A549 (cell line): ENCODE measurements at regions not wholly inside any gene's neighbourhood (a gene's known extent, or its start where the extent isn't known, plus 50 kb on each side); places are given as distances from the start of the nearest gene placed in this dataset.

Experiments
- ATAC-seq, 2 experiments: fragments of 200-7000 bp in 1 of 2; fragments of >200 bp in 1 of 2; cut with Nextera tagmentation in 1 of 2; cut with Tn5 transposase in 1 of 2; 3 replicates each; pipeline versions ENCODE4 v1.8.0 to v1.9.1; 2018 to 2020; ENCODE audit warnings: mild to moderate bottlenecking in 1 of 2, moderate library complexity in 1 of 2
- CTCF ChIA-PET: fragments of 300-600 bp; sonication (Branson Sonifier 250); formaldehyde crosslinking; extraction: SDS; loops from one replicate; lab custom pipeline; 2021; ENCODE audit warnings: antibody characterized with exemption, inconsistent platforms; lab: Yijun Ruan, JAX
- POLR2A ChIA-PET: fragments of 350-600 bp; formaldehyde crosslinking; extraction: SDS; loops from one replicate; lab custom pipeline; 2021; ENCODE audit warnings: antibody characterized with exemption, inconsistent platforms; lab: Yijun Ruan, JAX
- DNase-seq, 2 experiments: peaks; one replicate each; pipeline versions ENCODE4 v3.0.0 to v3.0.0-alpha.2; 2011 to 2016; ENCODE audit warnings: low read depth in 1 of 2, low spot score in 1 of 2
- FAIRE-seq: peaks from 2 replicates; lab custom pipeline; 2011; peaks lifted over from hg19 to GRCh38; lab: Jason Lieb, UNC
- H3K27ac ChIP-seq, 2 experiments: fragments of >200 bp; sonication (Bioruptor Twin); formaldehyde crosslinking; 3 replicates each; pipeline ENCODE4 v1.5.1; 2016 to 2017
- H3K4me1 ChIP-seq: fragments of >200 bp; sonication (Bioruptor Twin); formaldehyde crosslinking; 3 replicates; pipeline ENCODE4 v1.6.1; 2016
- H3K4me2 ChIP-seq: fragments of >200 bp; sonication (Bioruptor Twin); formaldehyde crosslinking; 3 replicates; pipeline ENCODE4 v1.6.1; 2016
- H3K4me3 ChIP-seq: fragments of >200 bp; sonication (Bioruptor Twin); formaldehyde crosslinking; 3 replicates; pipeline ENCODE4 v1.5.1; 2016
- H3K9me3 ChIP-seq: fragments of >200 bp; sonication (Bioruptor Twin); formaldehyde crosslinking; 3 replicates; pipeline ENCODE4 v1.6.1; 2016
- CHD4 ChIP-seq: fragments of 200-600 bp; sonication (generic); IDR thresholded peaks from 2 replicates; pipeline ENCODE4 v1.6.1; 2016; ENCODE audit warnings: antibody characterized with exemption, mild to moderate bottlenecking, borderline replicate concordance
- EP300 ChIP-seq, 2 experiments: fragments of >200 bp; sonication (Bioruptor Twin); formaldehyde crosslinking; IDR thresholded peaks; 2 replicates in 1 of 2; 3 replicates in 1 of 2; pipeline ENCODE4 v1.6.1; 2016 to 2017
- HEYL ChIP-seq: fragments of 250-450 bp; sonication (Bioruptor Pico); IDR thresholded peaks from 2 replicates; pipeline ENCODE4 v1.8.0; 2021; ENCODE audit warnings: mild to moderate bottlenecking, moderate library complexity
- KDM1A ChIP-seq: fragments of 200-600 bp; sonication (generic); IDR thresholded peaks from 2 replicates; pipeline ENCODE4 v1.6.1; 2016; ENCODE audit warnings: low read depth, mild to moderate bottlenecking
- KDM5A ChIP-seq: fragments of 200-600 bp; sonication (generic); IDR thresholded peaks from 2 replicates; pipeline ENCODE4 v1.6.1; 2016; ENCODE audit warnings: antibody characterized with exemption, mild to moderate bottlenecking
- MAFK ChIP-seq: fragments of 450-650 bp; IDR thresholded peaks from 2 replicates; pipeline ENCODE4 v1.6.1; 2014; ENCODE audit not compliant: partially characterized antibody
- MAZ ChIP-seq: fragments of 150-350 bp; IDR thresholded peaks from 2 replicates; pipeline ENCODE4 v1.6.1; 2014; ENCODE audit warnings: antibody characterized with exemption, low read depth, low read length, borderline replicate concordance
- MYC ChIP-seq: IDR thresholded peaks from 2 replicates; pipeline ENCODE4 v1.6.1; 2012; ENCODE audit warnings: mild to moderate bottlenecking, inconsistent platforms, low read length, improper control_type of control experiment, borderline replicate concordance
- POLR2AphosphoS2 ChIP-seq: conservative IDR thresholded peaks from 2 replicates; pipeline ENCODE4 v1.6.1; 2012; ENCODE audit warnings: low read length, improper control_type of control experiment, inconsistent platforms
- RAD21 ChIP-seq, 2 experiments: fragments of >200 bp in 1 of 2; sonication (Bioruptor Twin) in 1 of 2; formaldehyde crosslinking in 1 of 2; IDR thresholded peaks in 1 of 2; conservative IDR thresholded peaks in 1 of 2; 2 replicates in 1 of 2; 3 replicates in 1 of 2; pipeline ENCODE4 v1.6.1; 2012 to 2018; ENCODE audit warnings: inconsistent platforms in 1 of 2
- RARB ChIP-seq: fragments of 250-450 bp; sonication (Bioruptor Pico); IDR thresholded peaks from 2 replicates; pipeline ENCODE4 v1.8.0; 2021; ENCODE audit warnings: mild to moderate bottlenecking, moderate library complexity
- RFX5 ChIP-seq: fragments of 450-650 bp; IDR thresholded peaks from 2 replicates; pipeline ENCODE4 v1.7.1; 2014; ENCODE audit warnings: antibody characterized with exemption, mild to moderate bottlenecking, moderate library complexity
- RNF2 ChIP-seq: fragments of 200-600 bp; sonication (generic); IDR thresholded peaks from 2 replicates; pipeline ENCODE4 v1.6.1; 2016; ENCODE audit warnings: low read depth, mild to moderate bottlenecking, antibody characterized with exemption, moderate library complexity, borderline replicate concordance
- TP53 ChIP-seq: fragments of 250-450 bp; sonication (Bioruptor Pico); IDR thresholded peaks from 2 replicates; pipeline ENCODE4 v1.5.0; 2021; ENCODE audit warnings: mild to moderate bottlenecking, moderate library complexity
- ZC3H11A ChIP-seq: fragments of 450-650 bp; IDR thresholded peaks from 2 replicates; pipeline ENCODE4 v1.6.1; 2014; ENCODE audit warnings: antibody characterized with exemption, mild to moderate bottlenecking
- WGBS: methylation state at CpG from one replicate; pipeline ENCODE4 v1.1.6; 2017; ENCODE audit errors: missing lambda C conversion rate; 5-methylcytosine and 5-hydroxymethylcytosine counted together
- TF ChIP-seq, protein P1 (sequence below): fragments of 200-600 bp; sonication (generic); IDR thresholded peaks from 2 replicates; pipeline ENCODE4 v1.6.1; 2016; ENCODE audit warnings: antibody characterized with exemption, mild to moderate bottlenecking, moderate library complexity
- TF ChIP-seq, protein P2 (sequence below): fragments of 250-450 bp; sonication (Bioruptor Pico); IDR thresholded peaks from 2 replicates; pipeline ENCODE4 v1.5.0; 2020; ENCODE audit warnings: low read depth, mild to moderate bottlenecking, moderate library complexity
- TF ChIP-seq, protein P3 (sequence below): IDR thresholded peaks from 2 replicates; pipeline ENCODE4 v1.6.1; 2012; ENCODE audit warnings: low read depth, borderline replicate concordance
- TF ChIP-seq, protein P4 (sequence below): fragments of >200 bp; sonication (Bioruptor Twin); formaldehyde crosslinking; IDR thresholded peaks from 2 replicates; pipeline ENCODE4 v1.6.1; 2016

DNA sequence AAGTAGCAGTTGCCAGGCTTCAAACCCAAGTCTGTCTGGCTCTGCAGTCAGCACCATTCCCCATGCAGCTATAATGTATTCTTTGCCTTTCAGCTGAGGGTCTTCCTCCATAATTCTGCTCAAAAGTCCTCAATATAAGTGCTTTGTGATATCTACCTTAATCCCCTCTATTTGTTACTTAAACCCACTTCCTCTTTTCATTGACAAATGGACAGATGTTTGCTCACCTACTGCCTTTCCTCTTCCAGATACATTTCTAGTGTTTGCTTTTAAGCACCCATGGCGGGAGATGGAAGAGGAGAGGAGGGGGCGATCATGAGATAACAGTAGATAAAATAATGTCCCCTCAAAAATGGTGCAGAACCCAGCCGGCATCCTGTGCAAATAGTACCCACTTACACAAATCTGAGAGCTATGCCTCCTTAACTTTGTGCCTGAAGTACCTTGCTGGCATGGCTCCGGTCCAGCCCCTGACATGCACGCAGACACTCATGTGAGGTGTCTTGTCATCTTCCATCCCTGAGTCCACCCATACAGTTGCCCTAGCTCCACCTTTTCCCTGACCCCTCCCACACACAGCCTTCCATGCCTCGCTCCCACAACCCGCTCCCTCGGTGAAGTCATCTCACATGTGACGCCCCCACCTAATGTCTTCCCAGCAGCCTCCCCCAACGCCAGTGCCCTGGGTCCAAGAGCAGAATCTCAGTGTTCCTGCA is 109.6 kb downstream of the TRIM29 start (continued):
- TF ChIP-seq RAD21 (conservative IDR thresholded peaks at IDR 0.05 in 1 of 2, IDR thresholded peaks at IDR 0.05 in 1 of 2) (no peak), RFX5 (no peak), HEYL (no peak), MAZ (no peak), EP300 (IDR thresholded peaks at IDR 0.05) (no peak), POLR2AphosphoS2 (no peak), CHD4 (no peak), MYC (no peak), RARB (CRISPR knock-in tag) (no peak), TP53 (CRISPR knock-in tag) (no peak)
- TF ChIP-seq, protein P1, sequence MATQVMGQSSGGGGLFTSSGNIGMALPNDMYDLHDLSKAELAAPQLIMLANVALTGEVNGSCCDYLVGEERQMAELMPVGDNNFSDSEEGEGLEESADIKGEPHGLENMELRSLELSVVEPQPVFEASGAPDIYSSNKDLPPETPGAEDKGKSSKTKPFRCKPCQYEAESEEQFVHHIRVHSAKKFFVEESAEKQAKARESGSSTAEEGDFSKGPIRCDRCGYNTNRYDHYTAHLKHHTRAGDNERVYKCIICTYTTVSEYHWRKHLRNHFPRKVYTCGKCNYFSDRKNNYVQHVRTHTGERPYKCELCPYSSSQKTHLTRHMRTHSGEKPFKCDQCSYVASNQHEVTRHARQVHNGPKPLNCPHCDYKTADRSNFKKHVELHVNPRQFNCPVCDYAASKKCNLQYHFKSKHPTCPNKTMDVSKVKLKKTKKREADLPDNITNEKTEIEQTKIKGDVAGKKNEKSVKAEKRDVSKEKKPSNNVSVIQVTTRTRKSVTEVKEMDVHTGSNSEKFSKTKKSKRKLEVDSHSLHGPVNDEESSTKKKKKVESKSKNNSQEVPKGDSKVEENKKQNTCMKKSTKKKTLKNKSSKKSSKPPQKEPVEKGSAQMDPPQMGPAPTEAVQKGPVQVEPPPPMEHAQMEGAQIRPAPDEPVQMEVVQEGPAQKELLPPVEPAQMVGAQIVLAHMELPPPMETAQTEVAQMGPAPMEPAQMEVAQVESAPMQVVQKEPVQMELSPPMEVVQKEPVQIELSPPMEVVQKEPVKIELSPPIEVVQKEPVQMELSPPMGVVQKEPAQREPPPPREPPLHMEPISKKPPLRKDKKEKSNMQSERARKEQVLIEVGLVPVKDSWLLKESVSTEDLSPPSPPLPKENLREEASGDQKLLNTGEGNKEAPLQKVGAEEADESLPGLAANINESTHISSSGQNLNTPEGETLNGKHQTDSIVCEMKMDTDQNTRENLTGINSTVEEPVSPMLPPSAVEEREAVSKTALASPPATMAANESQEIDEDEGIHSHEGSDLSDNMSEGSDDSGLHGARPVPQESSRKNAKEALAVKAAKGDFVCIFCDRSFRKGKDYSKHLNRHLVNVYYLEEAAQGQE: no peak
- TF ChIP-seq, protein P2, sequence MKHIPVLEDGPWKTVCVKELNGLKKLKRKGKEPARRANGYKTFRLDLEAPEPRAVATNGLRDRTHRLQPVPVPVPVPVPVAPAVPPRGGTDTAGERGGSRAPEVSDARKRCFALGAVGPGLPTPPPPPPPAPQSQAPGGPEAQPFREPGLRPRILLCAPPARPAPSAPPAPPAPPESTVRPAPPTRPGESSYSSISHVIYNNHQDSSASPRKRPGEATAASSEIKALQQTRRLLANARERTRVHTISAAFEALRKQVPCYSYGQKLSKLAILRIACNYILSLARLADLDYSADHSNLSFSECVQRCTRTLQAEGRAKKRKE (CRISPR knock-in tag): no peak

DNA sequence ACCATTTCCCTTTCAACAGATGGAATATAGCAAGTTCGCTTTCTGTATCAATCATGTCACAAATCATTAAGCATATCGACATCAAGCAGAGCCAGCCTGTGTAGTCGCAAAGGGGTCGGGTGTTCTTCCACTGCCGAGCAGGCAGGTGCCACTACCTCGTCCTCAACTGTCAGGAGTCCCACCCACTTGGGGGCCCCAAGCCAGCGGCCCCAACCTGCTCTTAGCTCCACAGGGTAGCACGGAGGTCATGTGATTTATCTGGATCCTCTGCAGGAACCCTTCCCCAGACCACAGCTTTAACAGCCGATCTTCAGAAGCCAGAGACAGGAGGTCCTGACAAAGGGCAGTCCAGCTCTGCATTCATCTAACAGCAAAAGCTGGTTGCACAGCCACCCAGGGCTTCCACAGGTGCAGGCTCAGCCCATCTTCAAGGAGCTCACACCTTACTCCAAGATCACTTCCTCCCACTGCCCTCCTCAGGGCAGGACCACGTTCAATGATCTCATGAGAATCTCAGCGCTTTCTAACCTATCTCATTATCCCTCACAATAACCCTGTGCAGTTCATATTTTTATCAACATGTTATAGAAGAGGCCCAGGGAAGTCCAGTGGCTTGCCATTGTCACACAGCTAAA is 110.2 kb downstream of the TRIM29 start:
- no peak overlapping the region for H3K4me3 ChIP-seq
- H3K4me1 ChIP-seq: no peaks in the 10 kb centered on the region
- ChIA-PET POLR2A (no interaction called here), CTCF (interaction anchor here (1.0 to 1.3 kb wide), 2 partner anchors 15 to 361 kb away, joined by 3 to 4 read pairs; no protein-coding TSS in a partner anchor)
- no peak overlapping the region for H3K27ac ChIP-seq
- ATAC-seq: no peak
- no peak for DNase-seq
- H3K4me2 ChIP-seq: no peak overlapping the region
- H3K9me3 ChIP-seq: no peaks in the 10 kb centered on the region
- TF ChIP-seq, protein P3, sequence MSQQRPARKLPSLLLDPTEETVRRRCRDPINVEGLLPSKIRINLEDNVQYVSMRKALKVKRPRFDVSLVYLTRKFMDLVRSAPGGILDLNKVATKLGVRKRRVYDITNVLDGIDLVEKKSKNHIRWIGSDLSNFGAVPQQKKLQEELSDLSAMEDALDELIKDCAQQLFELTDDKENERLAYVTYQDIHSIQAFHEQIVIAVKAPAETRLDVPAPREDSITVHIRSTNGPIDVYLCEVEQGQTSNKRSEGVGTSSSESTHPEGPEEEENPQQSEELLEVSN: no peak
- TF ChIP-seq KDM5A (no peak), MAFK (no peak), KDM1A (no peak), ZC3H11A (no peak), RARB (CRISPR knock-in tag) (no peak), RNF2 (no peak)
- TF ChIP-seq, protein P4, sequence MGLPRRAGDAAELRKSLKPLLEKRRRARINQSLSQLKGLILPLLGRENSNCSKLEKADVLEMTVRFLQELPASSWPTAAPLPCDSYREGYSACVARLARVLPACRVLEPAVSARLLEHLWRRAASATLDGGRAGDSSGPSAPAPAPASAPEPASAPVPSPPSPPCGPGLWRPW: no peak
- WGBS: 26% methylated on average over 6 of the region's 11 CpGs
- FAIRE-seq: no peak
